GM23338 (cell line): ENCODE measurements at regions not wholly inside any gene's neighbourhood (a gene's known extent, or its start where the extent isn't known, plus 50 kb on each side); places are given as distances from the start of the nearest gene placed in this dataset.

Source experiments
- ATAC-seq: fragments of 200-7000 bp; cut with Tn5 transposase; 3 replicates; pipeline ENCODE4 v1.9.1; 2020
- DNase-seq: peaks from one replicate; pipeline ENCODE4 v3.0.0-alpha.2; 2015; ENCODE audit warnings: low spot score
- H2AFZ ChIP-seq: fragments of 200-600 bp; sonication (generic); 2 replicates; pipeline ENCODE4 v1.8.0; 2016; ENCODE audit warnings: antibody characterized with exemption, mild to moderate bottlenecking, moderate library complexity
- H3F3A ChIP-seq: fragments of 200-600 bp; sonication (generic); replicated peaks from 2 replicates; pipeline ENCODE4 v1.8.0; 2017; ENCODE audit warnings: antibody characterized with exemption, mixed run types, low read depth
- H3K27ac ChIP-seq: fragments of 200-600 bp; sonication (generic); 2 replicates; pipeline ENCODE4 v1.6.1; 2016; ENCODE audit warnings: low read depth
- H3K27me3 ChIP-seq: fragments of 200-600 bp; sonication (generic); 2 replicates; pipeline ENCODE4 v1.8.0; 2016; ENCODE audit warnings: mild to moderate bottlenecking, mixed run types, moderate library complexity; ENCODE audit not compliant: insufficient read depth
- H3K36me3 ChIP-seq: fragments of 200-600 bp; sonication (generic); 2 replicates; pipeline ENCODE4 v1.8.0; 2016; ENCODE audit warnings: mild to moderate bottlenecking; ENCODE audit not compliant: insufficient read depth
- H3K4me1 ChIP-seq: fragments of 200-600 bp; sonication (generic); 2 replicates; pipeline ENCODE4 v1.8.0; 2016; ENCODE audit warnings: mild to moderate bottlenecking, moderate library complexity; ENCODE audit not compliant: insufficient read depth
- H3K4me2 ChIP-seq: fragments of 200-600 bp; sonication (generic); 2 replicates; pipeline ENCODE4 v1.7.1; 2017; ENCODE audit warnings: mixed run types
- H3K4me3 ChIP-seq: fragments of 200-600 bp; sonication (generic); 2 replicates; pipeline ENCODE4 v1.6.1; 2016; ENCODE audit warnings: mixed run types
- H3K79me2 ChIP-seq: fragments of 200-600 bp; sonication (generic); replicated peaks from 2 replicates; pipeline ENCODE4 v1.8.0; 2017; ENCODE audit warnings: mild to moderate bottlenecking; ENCODE audit not compliant: insufficient read depth
- H3K9me2 ChIP-seq: fragments of 200-600 bp; sonication (generic); 2 replicates; pipeline ENCODE4 v1.8.0; 2017; ENCODE audit not compliant: insufficient read depth
- H4K20me1 ChIP-seq: fragments of 200-600 bp; sonication (generic); replicated peaks from 2 replicates; pipeline ENCODE4 v1.8.0; 2017; ENCODE audit warnings: mild to moderate bottlenecking; ENCODE audit not compliant: insufficient read depth
- H3K27ac Mint-ChIP-seq: 2 replicates; pipeline ENCODE4 v1.8.0; 2020; ENCODE audit warnings: inconsistent platforms, mild to moderate bottlenecking, moderate library complexity, mixed read lengths
- H3K27me3 Mint-ChIP-seq: 3 replicates; pipeline ENCODE4 v1.8.0; 2022; ENCODE audit warnings: low read depth, mild to moderate bottlenecking, moderate library complexity, mixed read lengths, inconsistent platforms; ENCODE audit not compliant: insufficient read depth, poor library complexity
- H3K36me3 Mint-ChIP-seq: 3 replicates; pipeline ENCODE4 v1.8.0; 2021; ENCODE audit warnings: low read depth, mild to moderate bottlenecking, inconsistent platforms, moderate library complexity, mixed read lengths
- H3K4me1 Mint-ChIP-seq: 3 replicates; pipeline ENCODE4 v1.8.0; 2020; ENCODE audit warnings: mild to moderate bottlenecking, inconsistent platforms, mixed read lengths
- H3K4me3 Mint-ChIP-seq: 3 replicates; pipeline ENCODE4 v1.8.0; 2021; ENCODE audit warnings: moderate library complexity, mild to moderate bottlenecking, inconsistent platforms, mixed read lengths
- H3K9me3 Mint-ChIP-seq: 3 replicates; pipeline ENCODE4 v1.8.0; 2020; ENCODE audit warnings: moderate library complexity, mild to moderate bottlenecking, inconsistent platforms, mixed read lengths
- CREB1 ChIP-seq: fragments of 250-450 bp; sonication (Bioruptor Pico); IDR thresholded peaks from 2 replicates; pipeline ENCODE4 v1.5.0; 2020; ENCODE audit warnings: low read depth, mild to moderate bottlenecking, moderate library complexity
- CTCF ChIP-seq, 2 experiments: fragments of 200-600 bp in 1 of 2; sonication (generic) in 1 of 2; conservative IDR thresholded peaks; 2 replicates each; pipeline versions ENCODE4 v1.5.1 to v1.6.1; 2016 to 2017; ENCODE audit warnings: antibody characterized with exemption in 2 of 2, low read depth in 2 of 2, mild to moderate bottlenecking in 2 of 2, moderate library complexity in 1 of 2
- POLR2AphosphoS5 ChIP-seq: IDR thresholded peaks from 2 replicates; pipeline ENCODE4 v1.6.1; 2016; ENCODE audit warnings: antibody characterized with exemption, low read depth
- REST ChIP-seq: IDR thresholded peaks from one replicate; pipeline ENCODE4 v1.6.1; 2018; ENCODE audit warnings: antibody characterized with exemption; ENCODE audit not compliant: unreplicated experiment
- STAT1 ChIP-seq: IDR thresholded peaks from one replicate; pipeline ENCODE4 v1.6.1; 2016; ENCODE audit warnings: antibody characterized with exemption; ENCODE audit not compliant: unreplicated experiment
- ZNF114 ChIP-seq: fragments of 250-450 bp; sonication (Bioruptor Pico); IDR thresholded peaks from 2 replicates; pipeline ENCODE4 v1.5.0; 2020; ENCODE audit warnings: mild to moderate bottlenecking, moderate library complexity
- ZNF462 ChIP-seq: fragments of 250-450 bp; sonication (Bioruptor Pico); IDR thresholded peaks from 2 replicates; pipeline ENCODE4 v1.5.0; 2020; ENCODE audit warnings: mild to moderate bottlenecking, moderate library complexity

- H3K4me3 ChIP-seq: no peak overlapping the region
- peaks cover 8% of the 10 kb centered on the region for H3K4me1 Mint-ChIP-seq
- ATAC-seq (no peak), DNase-seq (no peak)
- no peaks in the 10 kb centered on the region for H3F3A ChIP-seq
- peaks cover 5% of the 10 kb centered on the region for H3K27me3 Mint-ChIP-seq
- no peak overlapping the region for H3K4me3 Mint-ChIP-seq
- TF ChIP-seq CTCF (conservative IDR thresholded peaks at IDR 0.05; ENCODE audit: low read depth in 2 of 2): no peak
- TF ChIP-seq STAT1: no peak
- no peak for TF ChIP-seq REST
- no peak for TF ChIP-seq ZNF114
- TF ChIP-seq CREB1 (CRISPR knock-in tag): no peak
- no peak for TF ChIP-seq POLR2AphosphoS5
- no peak for TF ChIP-seq ZNF462 (CRISPR knock-in tag)
- H3K9me3 Mint-ChIP-seq: no peaks in the 10 kb centered on the region; the same call in 2 of the 3 replicates
- no peaks in the 10 kb centered on the region for H4K20me1 ChIP-seq
- H3K27me3 ChIP-seq: peaks cover 3% of the 10 kb centered on the region; the same call in 1 of the 2 replicates
- H3K36me3 Mint-ChIP-seq: no peaks in the 10 kb centered on the region
- no peak overlapping the region for H3K27ac ChIP-seq
- peaks cover 5% of the 10 kb centered on the region; the same call in 1 of the 2 replicates for H3K4me1 ChIP-seq
- H3K9me2 ChIP-seq: no peaks in the 10 kb centered on the region
- no peak overlapping the region for H3K27ac Mint-ChIP-seq
- H3K4me2 ChIP-seq: no peak overlapping the region
- H3K36me3 ChIP-seq: no peaks in the 10 kb centered on the region
- H2AFZ ChIP-seq: no peak overlapping the region; the same call in 1 of the 2 replicates
- no peaks in the 10 kb centered on the region for H3K79me2 ChIP-seq
Measured at GRCh38 chr9:19927560-19927959, 138.7 kb upstream of the SLC24A2 start.
